COR-L47 (cell line): ENCODE measurements at regions not wholly inside any gene's neighbourhood (a gene's known extent, or its start where the extent isn't known, plus 50 kb on each side); places are given as distances from the start of the nearest gene placed in this dataset.

Experiments used
- DNase-seq: peaks from one replicate; lab custom pipeline; 2025; lab: John Stamatoyannopoulos, UW

- no peak for DNase-seq
These were observed 1995.7 kb upstream of the AGA start for GRCh38 chr4:179437962-179438361.

DNA sequence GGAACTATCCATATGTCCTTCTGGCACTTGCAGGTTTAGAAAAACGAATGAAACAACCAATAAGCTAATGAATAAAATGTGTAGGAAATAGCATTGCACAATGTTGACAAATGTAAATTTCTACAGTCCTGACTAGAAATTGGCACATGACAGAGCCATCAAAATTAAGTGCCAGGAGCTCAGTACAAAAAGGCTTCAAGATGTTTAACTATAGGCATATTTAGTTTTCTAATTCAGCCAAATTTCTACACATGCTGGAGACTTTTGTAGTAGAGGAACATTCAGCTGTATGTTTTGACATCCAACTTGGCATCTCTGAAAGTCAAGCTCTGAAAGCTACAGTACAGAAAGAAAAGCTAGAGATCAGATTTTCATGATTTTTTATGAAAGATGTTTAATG lies 1999.4 kb upstream of the AGA start:
- no peak for DNase-seq

DNA sequence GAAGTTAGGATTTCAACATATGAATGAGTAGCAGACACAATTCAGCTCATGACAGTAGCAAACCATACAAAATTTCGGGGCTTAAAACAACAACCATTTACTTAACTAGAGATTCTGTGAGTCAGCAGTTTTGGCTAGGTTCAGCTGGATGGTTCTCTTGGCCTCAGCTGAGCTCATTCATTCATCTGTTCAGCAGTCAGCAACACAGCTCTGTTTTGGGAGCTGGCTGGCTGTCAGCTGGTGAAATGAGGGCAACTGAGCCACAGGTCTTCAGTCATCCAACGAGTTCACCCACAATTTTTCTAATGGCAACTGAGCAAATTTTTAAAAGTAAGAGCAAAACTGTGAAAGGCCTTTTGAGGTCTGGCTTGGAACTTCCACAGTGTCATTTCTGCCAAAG lies 2005.1 kb upstream of the AGA start:
- no peak for DNase-seq

DNA sequence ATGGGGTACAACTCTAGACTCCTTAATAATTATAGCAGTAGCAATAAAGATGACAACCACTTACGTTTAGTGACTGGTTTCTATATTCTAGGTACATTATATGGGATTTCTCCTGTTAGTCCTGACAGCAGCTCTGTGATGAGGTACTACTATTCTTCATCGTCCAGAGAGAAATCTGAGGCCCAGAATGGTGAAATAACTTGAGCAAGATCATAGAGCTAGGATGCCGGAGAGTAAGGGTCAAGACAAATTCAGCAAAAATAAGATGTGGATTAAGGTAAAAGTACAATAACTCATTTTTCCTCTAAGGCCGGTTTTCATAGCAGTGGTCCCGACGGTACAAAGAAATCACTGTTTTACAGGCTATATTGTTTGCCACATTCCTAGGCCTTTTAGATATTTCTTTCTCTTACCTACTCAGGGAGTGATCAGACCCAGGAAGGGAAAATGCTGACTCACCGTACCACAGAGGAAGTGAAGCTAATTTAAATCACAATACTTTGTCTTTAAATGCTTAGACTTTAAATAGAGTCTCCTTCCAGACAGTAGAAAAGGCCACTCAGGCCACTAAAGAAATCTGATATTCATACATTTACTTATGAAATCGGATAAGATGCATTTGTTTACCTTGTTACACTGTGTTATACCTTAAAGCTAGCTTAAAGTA lies 2023.0 kb upstream of the AGA start:
- no peak for DNase-seq

DNA sequence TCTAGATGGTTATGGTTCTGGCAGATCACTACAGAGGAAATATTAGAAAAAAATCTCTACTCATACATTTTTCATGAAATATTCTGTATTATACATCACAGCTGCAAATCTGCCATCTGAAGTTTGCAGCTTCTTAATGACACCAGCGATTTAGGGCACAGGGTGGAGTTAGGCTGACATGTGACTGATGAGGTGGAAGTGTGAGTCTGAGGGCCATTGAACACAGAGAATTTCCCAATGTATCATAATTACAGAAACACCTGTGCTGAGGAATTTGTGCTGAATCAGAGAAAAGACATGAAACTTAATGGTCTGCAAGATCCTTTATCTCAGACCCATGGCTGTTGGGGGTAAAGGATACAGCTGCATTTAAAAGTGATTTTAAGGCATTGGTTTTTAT lies 2025.6 kb upstream of the AGA start:
- no peak for DNase-seq

DNA sequence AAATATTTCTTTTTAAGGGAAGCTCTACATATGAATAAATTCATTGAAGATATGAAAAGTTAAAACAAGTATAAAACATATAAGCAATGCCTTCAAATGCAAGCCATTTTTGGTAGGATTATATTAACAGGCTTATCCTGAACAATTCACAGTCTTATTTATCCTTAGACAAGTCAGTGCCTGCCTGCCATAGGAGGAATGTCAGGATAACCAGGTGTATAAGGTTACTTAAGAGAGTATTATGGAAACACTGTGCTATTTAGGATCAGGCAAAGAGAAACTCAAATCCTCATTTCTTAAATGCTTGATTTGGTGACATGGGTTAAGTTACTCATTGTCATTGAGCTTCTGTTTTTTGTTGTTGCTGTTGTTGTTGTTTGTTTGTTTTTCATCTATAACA lies 2029.9 kb upstream of the AGA start:
- DNase-seq, result no peak

GRCh38 chr4:179478608-179479007 lies 2036.4 kb upstream of the AGA start:
- no peak for DNase-seq

DNA sequence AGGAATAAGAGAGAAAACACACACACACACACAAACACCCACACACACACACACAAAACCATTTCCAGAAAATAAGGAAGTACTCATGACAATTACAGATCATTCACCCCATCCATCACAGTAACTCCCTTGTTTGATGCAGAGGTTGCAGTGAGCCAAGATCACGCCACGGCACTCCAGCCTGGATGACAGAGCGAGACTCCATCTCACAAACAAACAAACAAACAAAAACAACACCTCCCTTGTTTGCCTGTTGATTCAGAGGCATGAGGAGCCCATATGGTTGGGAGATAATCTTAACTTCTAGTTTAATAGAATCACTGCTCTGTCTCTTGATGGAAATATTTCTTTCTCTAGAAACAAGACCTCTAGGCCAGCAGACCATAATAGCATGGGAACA lies 2043.5 kb upstream of the AGA start:
- no peak for DNase-seq

DNA sequence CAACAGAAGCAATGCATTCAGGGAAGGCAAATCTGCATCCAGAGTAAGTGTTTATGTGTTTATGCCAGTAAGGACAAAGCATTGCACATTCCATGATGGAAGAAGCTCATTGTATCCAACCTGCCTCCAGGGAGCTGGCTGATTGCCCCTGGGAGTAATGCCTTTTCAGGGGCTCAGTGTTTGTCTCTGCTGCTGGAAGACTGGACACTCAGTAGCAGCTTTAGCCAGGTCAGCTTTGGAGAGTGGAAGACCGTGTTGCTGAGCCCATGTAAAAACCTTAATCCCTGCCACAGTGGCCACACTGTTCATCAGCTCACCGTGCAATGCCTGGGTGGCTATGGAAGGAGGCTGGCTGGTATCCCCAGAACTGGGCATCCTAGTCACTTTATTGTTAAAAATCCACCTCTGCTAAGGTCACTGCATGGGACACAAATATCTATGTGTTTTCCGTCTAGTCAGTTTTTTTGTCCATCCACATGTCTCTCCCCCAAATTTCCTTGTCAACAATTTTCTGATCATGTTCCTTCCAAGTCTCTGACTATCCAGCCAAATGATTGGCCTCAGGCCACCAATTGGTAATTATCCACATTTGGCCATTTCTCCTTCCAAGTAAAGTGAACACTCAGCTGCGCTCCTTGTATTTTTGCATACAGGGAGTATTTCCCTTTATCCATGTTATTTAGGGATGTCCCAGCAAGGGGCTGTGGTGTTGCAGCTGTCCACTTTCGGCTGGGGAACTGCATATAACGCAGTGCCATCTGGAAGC lies 2044.5 kb upstream of the AGA start:
- DNase-seq, result no peak

- DNase-seq, result no peak
These were observed 2050.2 kb upstream of the AGA start for GRCh38 chr4:179492260-179493080.

- DNase-seq, result no peak
These were observed 2061.7 kb upstream of the AGA start for GRCh38 chr4:179503976-179504375.

DNA sequence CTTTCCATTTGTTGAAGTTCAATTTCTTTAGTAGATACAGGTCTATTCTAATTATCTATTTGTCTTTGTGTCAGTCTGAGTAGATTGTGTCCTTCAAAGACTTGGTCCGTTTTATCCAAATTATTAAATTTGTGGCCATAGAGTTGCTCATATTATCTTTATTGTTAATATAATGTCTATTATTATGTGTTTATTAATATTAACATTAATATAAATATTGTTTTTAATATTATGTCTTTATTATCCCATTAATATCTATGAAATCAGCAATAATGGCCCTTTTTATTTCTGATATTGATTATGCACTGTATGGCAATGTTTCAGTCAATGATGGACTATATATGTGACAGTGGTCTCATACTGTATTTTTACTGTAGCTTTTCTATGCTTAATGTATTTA lies 2067.3 kb upstream of the AGA start:
- no peak for DNase-seq

DNA sequence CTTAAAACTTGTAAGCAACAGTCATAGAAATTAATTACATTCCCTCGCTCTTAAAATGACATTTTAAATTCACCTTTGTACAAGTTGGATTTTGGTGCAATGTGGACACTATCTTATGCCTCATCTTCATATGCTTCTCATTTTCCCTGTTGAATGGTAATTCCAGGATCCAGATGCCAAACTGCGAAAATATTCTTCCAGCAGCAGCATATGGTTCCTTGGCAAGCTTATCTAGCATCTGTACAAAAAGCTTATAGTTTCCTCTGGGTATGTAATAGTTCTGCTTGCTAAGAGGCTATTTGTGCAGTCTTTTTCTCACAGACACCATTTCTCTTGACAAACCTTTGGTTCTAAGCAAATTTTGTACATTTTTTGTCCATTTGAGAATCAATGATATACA lies 2079.7 kb upstream of the AGA start:
- DNase-seq, result no peak

- no peak for DNase-seq
These were observed 2088.7 kb upstream of the AGA start for GRCh38 chr4:179530958-179531357.

- DNase-seq, result no peak
These were observed 2094.5 kb upstream of the AGA start for GRCh38 chr4:179536694-179537093.

DNA sequence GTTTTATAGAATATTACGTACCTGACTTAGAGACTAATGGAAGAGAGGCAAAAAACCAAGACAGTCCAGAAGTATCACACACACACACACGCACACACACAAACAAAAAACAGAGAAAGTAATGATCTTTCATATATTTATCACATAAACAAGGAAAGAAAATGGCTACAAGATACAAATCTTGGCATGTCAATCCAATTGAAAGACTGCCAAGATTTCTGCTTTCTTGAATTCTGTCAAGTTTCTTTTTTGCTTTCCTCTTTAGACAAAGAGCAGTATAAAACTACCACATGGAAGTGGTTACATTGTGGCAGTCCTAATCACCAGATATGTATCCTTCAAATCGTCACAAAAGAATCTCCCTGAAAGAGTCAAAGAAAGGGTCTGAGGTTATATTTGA lies 2097.4 kb upstream of the AGA start:
- no peak for DNase-seq

GRCh38 chr4:179543771-179544170 lies 2101.5 kb upstream of the AGA start:
- no peak for DNase-seq

- DNase-seq, result no peak
These were observed 2102.3 kb upstream of the AGA start for GRCh38 chr4:179544496-179544895.

DNA sequence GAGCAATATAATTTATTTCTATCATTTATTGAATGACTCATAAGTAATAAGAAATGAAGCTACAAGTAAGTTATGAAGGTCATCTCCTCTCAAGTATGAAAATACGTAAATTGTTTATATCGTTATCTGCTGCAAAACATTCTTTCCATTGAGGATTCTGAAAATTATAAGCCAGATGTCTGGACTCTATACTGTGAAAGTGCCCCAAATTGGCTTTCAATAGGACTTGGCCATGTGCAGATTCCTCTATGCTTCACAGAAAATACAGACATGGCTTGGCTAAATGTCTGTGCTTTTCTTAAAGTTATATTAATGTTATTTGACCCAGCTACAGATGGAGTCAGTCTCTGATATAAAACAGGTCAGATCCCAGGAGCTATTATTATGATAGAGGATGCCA lies 2109.9 kb upstream of the AGA start:
- DNase-seq, result no peak

GRCh38 chr4:179563741-179564140 lies 2121.5 kb upstream of the AGA start:
- DNase-seq, result no peak

DNA sequence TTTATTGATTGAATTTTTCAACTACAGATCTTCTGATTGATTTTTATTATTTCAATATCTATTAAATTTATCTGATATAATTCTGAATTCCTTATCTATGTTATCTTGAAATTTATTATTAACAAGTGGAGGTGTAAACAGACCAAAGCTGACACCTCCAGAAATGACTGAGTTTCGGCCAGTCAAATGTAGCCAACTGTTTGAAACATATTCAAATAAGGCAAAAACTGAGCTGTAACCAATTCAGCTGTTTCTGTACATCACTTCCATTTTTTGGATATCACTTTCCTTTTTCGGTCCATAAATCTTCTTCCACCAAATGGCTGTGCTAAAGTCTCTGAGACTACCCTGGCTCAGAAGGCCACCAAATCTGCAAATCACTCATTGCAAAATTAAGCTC lies 2127.3 kb upstream of the AGA start:
- DNase-seq, result no peak

DNA sequence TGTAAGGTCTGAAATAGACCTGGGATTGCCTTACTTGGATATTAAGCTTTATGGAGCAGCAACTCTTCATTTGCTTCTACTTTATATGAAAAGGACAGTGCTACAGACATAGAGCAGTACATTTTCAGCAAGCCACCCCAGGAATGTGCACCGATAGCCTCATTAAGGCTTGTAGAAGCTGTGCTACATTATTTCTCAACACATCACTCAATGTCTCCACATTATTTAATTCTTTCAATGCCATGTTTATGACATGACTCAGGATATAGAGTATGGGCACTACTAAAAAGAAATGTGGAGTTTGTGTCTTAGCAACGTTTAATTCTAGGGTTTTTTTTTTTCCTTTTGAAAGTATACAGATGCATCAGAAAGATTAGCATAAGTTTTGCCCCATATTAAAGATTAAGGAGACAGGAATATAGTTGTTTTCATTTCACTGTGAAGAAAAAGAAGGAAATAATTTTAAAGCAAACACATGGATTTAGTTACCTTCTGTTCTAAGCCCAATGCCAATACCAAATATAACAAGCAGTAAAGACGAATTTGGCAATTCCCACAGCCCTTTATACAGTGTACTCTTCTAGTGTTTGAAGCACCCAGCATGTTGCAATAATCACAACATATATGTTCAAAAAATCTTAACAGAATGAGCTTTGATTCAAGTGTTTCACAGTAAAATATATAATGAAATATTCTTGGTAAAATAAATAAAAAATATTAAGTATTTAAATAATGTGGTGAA lies 2140.1 kb upstream of the AGA start:
- no peak for DNase-seq
